ENCODE measurements at regions not wholly inside any gene's neighbourhood (a gene's known extent, or its start where the extent isn't known, plus 50 kb on each side); places are given as distances from the start of the nearest gene placed in this dataset.

DNA sequence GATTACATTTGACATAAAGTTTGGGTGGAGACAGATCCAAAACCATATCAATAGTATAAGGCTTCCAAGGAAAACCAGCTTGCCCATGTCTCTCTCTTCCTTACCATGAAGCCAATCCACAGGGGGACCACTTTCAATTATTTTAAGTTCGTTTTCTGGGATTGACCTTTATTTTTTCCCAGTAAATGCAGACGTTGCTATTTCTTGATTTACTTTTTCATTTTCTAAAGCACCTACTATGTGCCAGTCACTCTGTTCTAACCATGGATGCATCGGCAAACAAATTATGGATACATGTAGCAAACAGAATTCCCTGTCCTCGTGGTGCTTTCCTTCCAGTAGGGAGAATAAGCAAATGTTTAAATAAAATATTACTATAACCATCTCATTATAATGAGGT, 65.8 kb upstream of the KCNA1 start:
- TF ChIP-seq POLR2A (IDR thresholded peaks at IDR 0.05) = no peak
- TF ChIP-seq, protein P1, sequence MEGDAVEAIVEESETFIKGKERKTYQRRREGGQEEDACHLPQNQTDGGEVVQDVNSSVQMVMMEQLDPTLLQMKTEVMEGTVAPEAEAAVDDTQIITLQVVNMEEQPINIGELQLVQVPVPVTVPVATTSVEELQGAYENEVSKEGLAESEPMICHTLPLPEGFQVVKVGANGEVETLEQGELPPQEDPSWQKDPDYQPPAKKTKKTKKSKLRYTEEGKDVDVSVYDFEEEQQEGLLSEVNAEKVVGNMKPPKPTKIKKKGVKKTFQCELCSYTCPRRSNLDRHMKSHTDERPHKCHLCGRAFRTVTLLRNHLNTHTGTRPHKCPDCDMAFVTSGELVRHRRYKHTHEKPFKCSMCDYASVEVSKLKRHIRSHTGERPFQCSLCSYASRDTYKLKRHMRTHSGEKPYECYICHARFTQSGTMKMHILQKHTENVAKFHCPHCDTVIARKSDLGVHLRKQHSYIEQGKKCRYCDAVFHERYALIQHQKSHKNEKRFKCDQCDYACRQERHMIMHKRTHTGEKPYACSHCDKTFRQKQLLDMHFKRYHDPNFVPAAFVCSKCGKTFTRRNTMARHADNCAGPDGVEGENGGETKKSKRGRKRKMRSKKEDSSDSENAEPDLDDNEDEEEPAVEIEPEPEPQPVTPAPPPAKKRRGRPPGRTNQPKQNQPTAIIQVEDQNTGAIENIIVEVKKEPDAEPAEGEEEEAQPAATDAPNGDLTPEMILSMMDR (IDR thresholded peaks at IDR 0.05) = no peak
